HG03565 (cell line): ENCODE measurements at regions not wholly inside any gene's neighbourhood (a gene's known extent, or its start where the extent isn't known, plus 50 kb on each side); places are given as distances from the start of the nearest gene placed in this dataset.

Experiments used
- ATAC-seq: cut with Tn5 transposase; IDR thresholded peaks from one replicate; pipeline ENCODE4 v1.9.1; 2021; ENCODE audit warnings: mild to moderate bottlenecking, moderate library complexity; ENCODE audit not compliant: unreplicated experiment

- ATAC-seq, result no peak
These were observed 294.6 kb downstream of the ANXA1 start for GRCh38 chr9:73446306-73446705.

GRCh38 chr9:73451003-73451402, 299.3 kb downstream of the ANXA1 start:
- no peak for ATAC-seq

DNA sequence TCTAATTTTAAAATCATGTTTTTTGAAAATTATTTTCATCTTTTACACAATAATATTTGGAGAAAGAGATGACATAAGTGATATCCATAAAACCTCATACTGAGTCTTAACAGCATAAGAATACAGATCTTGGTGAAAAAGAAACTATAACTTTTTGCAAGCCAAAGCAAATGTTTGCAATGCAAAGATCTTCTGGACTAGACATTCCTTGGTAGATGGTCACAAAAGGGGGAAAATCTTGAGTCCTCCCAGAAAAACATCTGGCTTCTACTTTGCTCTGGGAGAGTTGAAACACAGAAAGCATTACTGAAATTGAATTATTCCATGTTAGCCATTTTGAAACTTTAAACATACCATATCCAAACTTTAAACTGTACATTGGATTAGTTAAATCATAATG, 308.2 kb downstream of the ANXA1 start:
- ATAC-seq, result no peak

- ATAC-seq, result no peak
These were observed 317.1 kb downstream of the ANXA1 start for GRCh38 chr9:73468716-73469115.

GRCh38 chr9:73470766-73471165, 319.1 kb downstream of the ANXA1 start:
- ATAC-seq, result no peak

GRCh38 chr9:73474002-73474600, 322.4 kb downstream of the ANXA1 start:
- ATAC-seq, result no peak

- no peak for ATAC-seq
These were observed 323.0 kb downstream of the ANXA1 start for GRCh38 chr9:73474625-73475024.

- ATAC-seq, result no peak
These were observed 343.2 kb downstream of the ANXA1 start for GRCh38 chr9:73494894-73495293.

GRCh38 chr9:73497796-73498195, 346.1 kb downstream of the ANXA1 start:
- no peak for ATAC-seq

GRCh38 chr9:73515216-73515615, 363.6 kb downstream of the ANXA1 start:
- no peak for ATAC-seq

GRCh38 chr9:73523391-73523790, 371.7 kb downstream of the ANXA1 start:
- ATAC-seq, result no peak

DNA sequence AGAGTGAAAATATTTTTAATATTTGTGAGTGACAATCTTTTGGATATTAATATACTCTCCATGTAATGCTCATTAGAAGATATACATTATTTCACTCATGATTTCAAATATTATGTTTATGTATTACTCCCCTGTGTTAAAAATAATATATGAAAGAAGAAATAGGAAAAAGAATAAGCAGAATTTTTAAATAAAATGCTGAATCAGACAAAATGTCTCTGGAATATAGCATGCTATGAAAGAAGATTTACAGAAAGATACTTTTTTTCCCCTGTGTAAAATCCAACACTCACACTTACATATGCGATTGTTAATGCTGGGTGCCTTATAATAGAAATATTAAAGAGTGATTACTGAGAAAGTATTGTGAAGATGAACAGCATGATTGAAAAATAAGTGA, 373.7 kb downstream of the ANXA1 start:
- ATAC-seq, result no peak

GRCh38 chr9:73527521-73527920, 375.9 kb downstream of the ANXA1 start:
- no peak for ATAC-seq

GRCh38 chr9:73528926-73529325, 377.3 kb downstream of the ANXA1 start:
- ATAC-seq, result no peak

DNA sequence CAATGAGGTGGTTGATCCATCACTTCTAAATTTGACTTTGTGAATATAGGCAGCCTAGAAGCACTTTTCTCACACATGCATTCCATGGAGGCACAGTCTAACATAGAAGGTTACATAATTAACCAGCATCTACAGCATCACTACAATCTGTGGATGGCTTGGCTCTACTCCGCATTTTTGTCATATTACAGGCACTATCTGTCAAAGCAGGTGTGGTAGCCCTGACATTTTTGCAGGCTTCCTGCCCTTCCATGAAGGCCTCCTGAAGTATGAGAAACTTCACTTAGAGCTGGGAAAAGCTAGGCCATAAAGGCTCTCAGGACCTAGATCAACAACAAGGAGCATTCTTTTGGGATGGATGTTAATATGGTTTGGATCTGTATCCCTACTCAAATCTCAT, 378.0 kb downstream of the ANXA1 start:
- ATAC-seq, result no peak

- no peak for ATAC-seq
These were observed 379.4 kb downstream of the ANXA1 start for GRCh38 chr9:73531051-73531532.

DNA sequence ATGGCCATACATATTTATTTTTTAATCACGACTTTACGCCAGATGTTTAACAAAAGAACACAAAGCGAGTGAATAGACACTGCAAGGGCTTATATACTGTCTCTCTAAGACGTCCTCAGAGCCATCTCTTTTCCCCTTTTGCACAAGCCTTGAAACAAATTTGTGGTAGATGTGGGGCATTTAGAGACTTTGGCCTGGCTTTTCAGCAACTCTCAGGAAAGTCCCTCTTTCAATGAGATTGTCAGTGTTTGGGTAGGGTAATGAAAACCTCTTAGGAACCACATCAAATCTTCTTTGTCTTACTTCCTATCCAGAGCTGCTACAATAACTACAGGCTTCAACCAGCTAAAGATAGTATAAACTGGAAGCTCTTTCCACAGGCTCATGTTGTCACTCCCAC, 380.0 kb downstream of the ANXA1 start:
- peak; percentile 89 for ATAC-seq

DNA sequence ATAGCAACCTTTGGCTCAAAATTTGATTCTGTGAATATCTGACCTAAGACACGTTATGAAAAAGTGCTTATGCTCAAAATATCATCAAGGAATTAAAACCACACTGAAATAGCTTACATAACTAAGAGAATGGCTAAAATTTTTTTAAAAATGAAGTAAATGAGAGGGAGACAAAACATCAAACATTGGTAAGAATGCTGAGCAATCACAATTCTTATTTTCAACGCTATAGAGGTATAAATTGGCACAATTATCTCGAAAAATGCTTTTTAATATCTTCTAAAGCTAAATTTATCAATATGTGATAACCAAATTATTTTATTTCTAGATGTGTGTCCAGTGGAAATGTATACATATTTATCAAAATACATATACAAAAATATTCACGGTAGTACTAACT, 381.3 kb downstream of the ANXA1 start:
- no peak for ATAC-seq

- ATAC-seq, result no peak
These were observed 384.7 kb downstream of the ANXA1 start for GRCh38 chr9:73536403-73536802.

- ATAC-seq, result no peak
These were observed 385.9 kb downstream of the ANXA1 start for GRCh38 chr9:73537561-73537960.

DNA sequence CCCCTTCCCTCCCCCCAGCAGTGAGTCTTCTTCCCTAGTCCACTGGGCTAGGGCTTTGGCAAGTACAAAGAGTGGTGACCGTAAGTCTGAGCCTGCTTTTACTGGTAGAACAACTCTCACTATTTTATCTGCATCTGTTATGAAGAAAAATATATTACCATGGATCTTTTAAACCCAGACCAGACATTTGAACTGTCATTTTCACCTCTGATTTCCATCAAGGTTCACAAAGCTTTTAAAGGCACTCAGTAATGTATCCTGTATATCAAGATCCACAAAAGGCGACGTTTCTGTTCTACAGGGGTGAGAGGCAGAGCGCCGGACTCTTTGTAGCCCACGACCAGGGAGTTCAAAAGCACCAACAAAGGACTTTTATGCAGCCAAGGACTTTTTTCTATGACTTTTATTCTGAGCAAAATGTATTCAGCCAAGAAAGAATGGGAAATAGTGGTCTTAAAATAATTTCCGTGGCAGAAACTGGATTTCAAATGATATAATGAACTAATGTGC, 388.3 kb downstream of the ANXA1 start:
- ATAC-seq, result no peak

- ATAC-seq, result peak; percentile 43
These were observed 390.3 kb downstream of the ANXA1 start for GRCh38 chr9:73541923-73542322.

DNA sequence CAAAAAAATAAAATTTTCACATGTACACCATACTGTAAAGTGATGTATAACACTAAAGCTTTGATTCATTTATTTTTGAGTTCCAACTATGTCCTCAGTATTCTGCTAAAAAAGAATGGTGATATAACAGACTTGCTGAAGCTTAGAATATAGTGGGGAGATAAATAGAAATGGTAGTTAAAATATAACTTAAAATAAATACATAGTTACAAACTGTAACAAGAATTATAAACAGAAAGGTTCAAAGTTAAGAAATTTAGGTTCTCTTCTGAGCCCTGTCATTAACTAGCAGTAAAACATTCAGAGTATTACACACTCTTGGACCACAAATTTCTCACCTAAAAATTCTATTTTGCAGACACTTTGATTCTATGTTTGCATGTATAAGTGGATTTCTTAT, 392.1 kb downstream of the ANXA1 start:
- no peak for ATAC-seq
